Lower lobe of right lung (tissue), 2 donors: ENCODE measurements at regions not wholly inside any gene's neighbourhood (a gene's known extent, or its start where the extent isn't known, plus 50 kb on each side); places are given as distances from the start of the nearest gene placed in this dataset.
"Not testable (repeated sequence)": the region's sequence is repeated elsewhere in the genome, so short reads cannot be mapped to it uniquely, and the experiment has no call there.

ENCODE experiments used
- ATAC-seq, 2 donors: fragments of 200-7000 bp; cut with Tn5 transposase; one replicate each; pipeline ENCODE4 v1.9.1; 2020 to 2022; ENCODE audit warnings: mild to moderate bottlenecking in 2 of 2, moderate library complexity in 2 of 2
- DNase-seq: peaks from one replicate; pipeline ENCODE4 v3.0.0-alpha.2; 2020
- H3K27ac ChIP-seq: fragments of 200-600 bp; one replicate; pipeline ENCODE4 v1.8.0; 2022
- H3K27me3 ChIP-seq: fragments of 200-600 bp; one replicate; pipeline ENCODE4 v1.8.0; 2022; ENCODE audit warnings: low read depth
- H3K36me3 ChIP-seq: fragments of 200-600 bp; one replicate; pipeline ENCODE4 v1.8.0; 2022; ENCODE audit warnings: mild to moderate bottlenecking
- H3K4me1 ChIP-seq: fragments of 200-600 bp; one replicate; pipeline ENCODE4 v1.8.0; 2022
- H3K4me3 ChIP-seq: fragments of 200-600 bp; one replicate; pipeline ENCODE4 v1.8.0; 2022; ENCODE audit warnings: mild to moderate bottlenecking
- H3K9me3 ChIP-seq: fragments of 200-600 bp; one replicate; pipeline ENCODE4 v1.8.0; 2022
- intact Hi-C: fragments of 100-400 bp; cut with DNase I; formaldehyde crosslinking; loops from one replicate; pipeline ENCODE4 v1.11.0; 2022
- TF ChIP-seq, protein P1 (sequence below): fragments of 200-600 bp; IDR thresholded peaks from one replicate; pipeline ENCODE4 v1.8.0; 2022; ENCODE audit warnings: antibody characterized with exemption, mild to moderate bottlenecking
- donor health status: DM: no; HTN: yes; CAD: no; lungs with severe emphysema.

- H3K27ac ChIP-seq: no peak overlapping the region
- ATAC-seq (no peak), DNase-seq (no peak)
- no peaks in the 10 kb centered on the region for H3K36me3 ChIP-seq
- intact Hi-C loops: no loop called here
- no peaks in the 10 kb centered on the region for H3K4me1 ChIP-seq
- no peak overlapping the region for H3K4me3 ChIP-seq
- TF ChIP-seq, protein P1, sequence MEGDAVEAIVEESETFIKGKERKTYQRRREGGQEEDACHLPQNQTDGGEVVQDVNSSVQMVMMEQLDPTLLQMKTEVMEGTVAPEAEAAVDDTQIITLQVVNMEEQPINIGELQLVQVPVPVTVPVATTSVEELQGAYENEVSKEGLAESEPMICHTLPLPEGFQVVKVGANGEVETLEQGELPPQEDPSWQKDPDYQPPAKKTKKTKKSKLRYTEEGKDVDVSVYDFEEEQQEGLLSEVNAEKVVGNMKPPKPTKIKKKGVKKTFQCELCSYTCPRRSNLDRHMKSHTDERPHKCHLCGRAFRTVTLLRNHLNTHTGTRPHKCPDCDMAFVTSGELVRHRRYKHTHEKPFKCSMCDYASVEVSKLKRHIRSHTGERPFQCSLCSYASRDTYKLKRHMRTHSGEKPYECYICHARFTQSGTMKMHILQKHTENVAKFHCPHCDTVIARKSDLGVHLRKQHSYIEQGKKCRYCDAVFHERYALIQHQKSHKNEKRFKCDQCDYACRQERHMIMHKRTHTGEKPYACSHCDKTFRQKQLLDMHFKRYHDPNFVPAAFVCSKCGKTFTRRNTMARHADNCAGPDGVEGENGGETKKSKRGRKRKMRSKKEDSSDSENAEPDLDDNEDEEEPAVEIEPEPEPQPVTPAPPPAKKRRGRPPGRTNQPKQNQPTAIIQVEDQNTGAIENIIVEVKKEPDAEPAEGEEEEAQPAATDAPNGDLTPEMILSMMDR: no peak
- H3K9me3 ChIP-seq: no peaks in the 10 kb centered on the region
- H3K27me3 ChIP-seq: peaks cover 4% of the 10 kb centered on the region
Observed at GRCh38 chr20:48437146-48437545, 390.7 kb downstream of the PREX1 start.

DNA sequence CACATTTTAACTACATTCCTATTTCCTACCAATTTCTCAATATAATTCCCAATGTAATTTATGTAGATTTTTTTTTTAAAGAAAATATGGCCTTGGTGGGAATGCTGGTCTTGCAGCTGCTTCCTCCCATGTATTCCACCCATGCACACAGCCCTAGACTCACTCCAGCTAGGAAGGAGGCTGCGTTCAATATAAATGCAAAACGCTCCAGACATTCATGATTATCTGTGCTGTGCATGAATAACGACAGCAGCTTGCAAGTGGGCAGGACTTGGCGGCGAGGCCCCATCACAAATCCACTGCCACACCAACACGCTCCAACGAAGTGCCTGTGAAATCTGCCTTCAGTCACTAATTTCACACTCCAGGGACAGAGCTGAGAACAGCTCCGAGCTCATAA, 391.2 kb downstream of the PREX1 start:
- intact Hi-C loops, ATAC-seq: not testable (repeated sequence)

GRCh38 chr20:48433178-48433577, 394.6 kb downstream of the PREX1 start:
- no peak overlapping the region for H3K27ac ChIP-seq
- ATAC-seq: no peak
- H3K36me3 ChIP-seq: no peaks in the 10 kb centered on the region
- DNase-seq: no peak
- no peaks in the 10 kb centered on the region for H3K9me3 ChIP-seq
- H3K4me3 ChIP-seq: no peak overlapping the region
- TF ChIP-seq, protein P1: no peak
- intact Hi-C loops: no loop called here
- peaks cover 3% of the 10 kb centered on the region for H3K27me3 ChIP-seq
- H3K4me1 ChIP-seq: no peaks in the 10 kb centered on the region

More for the DNA sequence above, 391.2 kb downstream of the PREX1 start:
- H3K9me3 ChIP-seq, DNase-seq, H3K27me3 ChIP-seq, H3K36me3 ChIP-seq, H3K4me1 ChIP-seq, H3K27ac ChIP-seq, H3K4me3 ChIP-seq: not testable (repeated sequence)

DNA sequence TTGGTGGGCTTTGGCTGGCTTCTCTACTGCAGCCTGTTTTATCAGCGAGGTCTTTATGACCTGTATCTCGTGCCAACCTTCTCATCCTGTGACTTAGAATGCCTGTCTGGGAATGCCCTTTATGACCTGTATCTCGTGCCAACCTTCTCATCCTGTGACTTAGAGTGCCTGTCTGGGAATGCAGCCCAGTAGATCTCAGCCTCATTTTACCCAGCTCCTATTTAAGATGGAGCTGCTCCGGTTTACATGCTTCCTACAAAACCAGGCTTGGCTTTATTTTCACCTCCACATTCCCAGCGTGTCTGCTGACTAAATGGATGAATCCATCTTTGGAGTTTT, 395.3 kb downstream of the PREX1 start:
- ATAC-seq (no peak), DNase-seq (no peak)
- Histone ChIP-seq H3K9me3 (no peaks in the 10 kb centered on the region), H3K27ac (no peak overlapping the region), H3K27me3 (peaks cover 3% of the 10 kb centered on the region), H3K4me1 (no peaks in the 10 kb centered on the region), H3K4me3 (no peak overlapping the region), H3K36me3 (no peaks in the 10 kb centered on the region)
- TF ChIP-seq, protein P1: no peak
- intact Hi-C loops: no loop called here

DNA sequence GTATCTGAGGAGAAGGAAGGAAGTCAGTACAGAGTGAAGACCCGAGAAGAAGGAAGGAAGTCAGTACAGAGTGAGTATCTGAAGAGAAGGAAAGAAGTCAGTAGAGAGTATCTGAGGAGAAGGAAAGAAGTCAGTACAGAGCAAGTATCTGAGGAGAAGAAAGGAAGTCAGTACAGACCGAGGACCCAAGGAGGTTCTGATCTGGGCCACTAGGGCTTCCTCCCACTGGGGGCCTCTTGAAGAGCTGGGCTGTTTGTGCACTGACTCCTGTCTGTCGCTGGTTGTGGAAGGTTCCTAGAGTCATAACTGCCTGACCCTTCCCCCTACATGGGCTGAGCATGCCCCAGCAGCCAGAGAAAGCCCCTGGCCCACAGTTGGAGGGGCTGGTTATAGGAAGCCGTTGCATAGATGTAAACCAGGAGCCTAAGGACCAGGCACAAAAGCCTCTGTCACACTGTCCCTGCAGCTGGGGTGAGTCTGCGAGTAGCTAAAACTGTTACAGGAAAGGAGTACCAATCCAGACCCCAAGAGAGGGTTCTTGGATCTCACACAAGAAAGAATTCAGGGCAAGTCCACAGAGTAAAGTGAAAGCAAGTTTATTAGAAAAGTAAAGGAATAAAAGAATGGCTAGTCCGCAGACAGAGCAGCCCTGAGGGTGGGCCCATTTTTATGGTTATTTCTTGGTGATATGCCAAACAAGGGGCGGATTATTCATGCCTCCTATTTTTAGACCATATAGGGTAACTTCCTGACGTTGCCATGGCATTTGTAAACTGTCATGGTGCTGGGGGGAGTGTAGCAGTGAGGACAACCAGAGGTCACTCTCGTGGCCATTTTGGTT, 395.9 kb downstream of the PREX1 start:
- Histone ChIP-seq H3K9me3 (no peaks in the 10 kb centered on the region), H3K27ac (no peak overlapping the region), H3K4me1 (no peaks in the 10 kb centered on the region), H3K4me3 (no peak overlapping the region), H3K27me3 (peaks cover 3% of the 10 kb centered on the region), H3K36me3 (no peaks in the 10 kb centered on the region)
- intact Hi-C loops: no loop called here
- ATAC-seq (no peak), DNase-seq (no peak)
- TF ChIP-seq, protein P1: no peak

- no peaks in the 10 kb centered on the region for H3K4me1 ChIP-seq
- peaks cover 18% of the 10 kb centered on the region for H3K27me3 ChIP-seq
- no peak overlapping the region for H3K27ac ChIP-seq
- intact Hi-C loops: no loop called here
- DNase-seq (no peak), ATAC-seq (no peak)
- TF ChIP-seq, protein P1: no peak
- no peaks in the 10 kb centered on the region for H3K9me3 ChIP-seq
- H3K4me3 ChIP-seq: no peak overlapping the region
- H3K36me3 ChIP-seq: no peaks in the 10 kb centered on the region
Observed at GRCh38 chr20:48426630-48427029, 401.2 kb downstream of the PREX1 start.
